ENCODE measurements at regions not wholly inside any gene's neighbourhood (a gene's known extent, or its start where the extent isn't known, plus 50 kb on each side); places are given as distances from the start of the nearest gene placed in this dataset.

DNA sequence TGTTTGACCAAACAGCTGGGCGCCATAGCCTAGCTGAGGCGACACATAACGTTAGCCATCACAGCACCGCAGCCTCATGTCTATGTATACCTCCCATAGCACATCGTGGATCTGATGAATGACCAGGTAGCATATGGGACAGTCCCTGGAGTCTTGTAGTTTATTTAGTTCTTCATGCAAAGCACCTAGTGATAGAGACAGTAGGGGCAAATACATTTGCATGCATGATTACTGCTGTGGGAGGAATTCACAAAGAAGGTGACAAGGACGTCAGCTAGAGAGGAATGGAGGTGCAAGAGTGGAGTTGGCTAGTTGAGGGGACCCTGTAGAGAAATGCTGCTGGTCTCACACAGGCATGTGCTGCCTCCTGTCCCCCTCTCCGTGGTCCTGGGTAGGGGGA, 478.9 kb upstream of the HS6ST1 start:
- intact Hi-C loops (cut with micrococcal nuclease; ENCODE audit: unreplicated experiment), result no loop called here
- no peaks in the 10 kb centered on the region for H3K36me3 ChIP-seq (ENCODE audit: low read depth)
- no peaks in the 10 kb centered on the region for H3K4me1 ChIP-seq (replicated peaks; ENCODE audit: insufficient read depth)
- ChIA-PET CTCF (no interaction called here), POLR2A (ENCODE audit: unreplicated experiment) (no interaction called here)
- H3K79me2 ChIP-seq (ENCODE audit: low read depth), result no peaks in the 10 kb centered on the region
- no peak for DNase-seq
- peaks cover 46% of the 10 kb centered on the region for H3K27me3 ChIP-seq (ENCODE audit: insufficient read depth, low read depth)
- H2AFZ ChIP-seq, result no peak overlapping the region
- no peak overlapping the region for H3K4me3 ChIP-seq
- no TSS peak for BruUV-seq (replicated peaks)
- no peaks in the 10 kb centered on the region for H4K20me1 ChIP-seq (ENCODE audit: insufficient read depth)
- no peak for TF ChIP-seq EZH2 (IDR thresholded peaks at IDR 0.05; ENCODE audit: low read depth)
- TF ChIP-seq, protein P1, sequence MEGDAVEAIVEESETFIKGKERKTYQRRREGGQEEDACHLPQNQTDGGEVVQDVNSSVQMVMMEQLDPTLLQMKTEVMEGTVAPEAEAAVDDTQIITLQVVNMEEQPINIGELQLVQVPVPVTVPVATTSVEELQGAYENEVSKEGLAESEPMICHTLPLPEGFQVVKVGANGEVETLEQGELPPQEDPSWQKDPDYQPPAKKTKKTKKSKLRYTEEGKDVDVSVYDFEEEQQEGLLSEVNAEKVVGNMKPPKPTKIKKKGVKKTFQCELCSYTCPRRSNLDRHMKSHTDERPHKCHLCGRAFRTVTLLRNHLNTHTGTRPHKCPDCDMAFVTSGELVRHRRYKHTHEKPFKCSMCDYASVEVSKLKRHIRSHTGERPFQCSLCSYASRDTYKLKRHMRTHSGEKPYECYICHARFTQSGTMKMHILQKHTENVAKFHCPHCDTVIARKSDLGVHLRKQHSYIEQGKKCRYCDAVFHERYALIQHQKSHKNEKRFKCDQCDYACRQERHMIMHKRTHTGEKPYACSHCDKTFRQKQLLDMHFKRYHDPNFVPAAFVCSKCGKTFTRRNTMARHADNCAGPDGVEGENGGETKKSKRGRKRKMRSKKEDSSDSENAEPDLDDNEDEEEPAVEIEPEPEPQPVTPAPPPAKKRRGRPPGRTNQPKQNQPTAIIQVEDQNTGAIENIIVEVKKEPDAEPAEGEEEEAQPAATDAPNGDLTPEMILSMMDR (conservative IDR thresholded peaks at IDR 0.05), result no peak
- H3K9me2 ChIP-seq (ENCODE audit: insufficient read depth), result no peaks in the 10 kb centered on the region
- no peak overlapping the region for H3K4me2 ChIP-seq
- H3K27ac ChIP-seq, result no peak overlapping the region
- H3K9me3 ChIP-seq (ENCODE audit: insufficient read depth, low read depth), result no peaks in the 10 kb centered on the region
- no peaks in the 10 kb centered on the region for H3F3A ChIP-seq (ENCODE audit: insufficient read depth, low read depth)

GRCh38 chr2:128797937-128798336, 479.3 kb upstream of the HS6ST1 start:
- Histone ChIP-seq H3F3A (ENCODE audit: insufficient read depth, low read depth) (no peaks in the 10 kb centered on the region), H3K9me2 (ENCODE audit: insufficient read depth) (no peaks in the 10 kb centered on the region), H3K27me3 (ENCODE audit: insufficient read depth, low read depth) (peaks cover 46% of the 10 kb centered on the region), H3K9me3 (ENCODE audit: insufficient read depth, low read depth) (no peaks in the 10 kb centered on the region), H3K79me2 (ENCODE audit: low read depth) (no peaks in the 10 kb centered on the region), H4K20me1 (ENCODE audit: insufficient read depth) (no peaks in the 10 kb centered on the region), H3K4me1 (replicated peaks; ENCODE audit: insufficient read depth) (no peaks in the 10 kb centered on the region), H2AFZ (no peak overlapping the region), H3K4me2 (no peak overlapping the region), H3K36me3 (ENCODE audit: low read depth) (no peaks in the 10 kb centered on the region), H3K27ac (no peak overlapping the region), H3K4me3 (no peak overlapping the region)
- ChIA-PET POLR2A (ENCODE audit: unreplicated experiment) (no interaction called here), CTCF (no interaction called here)
- no TSS peak for BruUV-seq (replicated peaks)
- intact Hi-C loops (cut with micrococcal nuclease; ENCODE audit: unreplicated experiment), result no loop called here
- DNase-seq, result no peak
- no peak for TF ChIP-seq EZH2 (IDR thresholded peaks at IDR 0.05; ENCODE audit: low read depth)
- TF ChIP-seq, protein P1 (conservative IDR thresholded peaks at IDR 0.05), result no peak

- TF ChIP-seq, protein P1 (conservative IDR thresholded peaks at IDR 0.05), result no peak
- no peak for TF ChIP-seq EZH2 (IDR thresholded peaks at IDR 0.05; ENCODE audit: low read depth)
- DNase-seq, result no peak
- BruUV-seq (replicated peaks), result no TSS peak
- Histone ChIP-seq H3K4me3 (no peak overlapping the region), H3K36me3 (ENCODE audit: low read depth) (no peaks in the 10 kb centered on the region), H3K27me3 (ENCODE audit: insufficient read depth, low read depth) (peaks cover 51% of the 10 kb centered on the region), H4K20me1 (ENCODE audit: insufficient read depth) (no peaks in the 10 kb centered on the region), H3F3A (ENCODE audit: insufficient read depth, low read depth) (no peaks in the 10 kb centered on the region), H3K4me2 (no peak overlapping the region), H3K9me2 (ENCODE audit: insufficient read depth) (no peaks in the 10 kb centered on the region), H3K9me3 (ENCODE audit: insufficient read depth, low read depth) (no peaks in the 10 kb centered on the region), H2AFZ (no peak overlapping the region), H3K4me1 (replicated peaks; ENCODE audit: insufficient read depth) (no peaks in the 10 kb centered on the region), H3K79me2 (ENCODE audit: low read depth) (no peaks in the 10 kb centered on the region), H3K27ac (no peak overlapping the region)
- ChIA-PET POLR2A (ENCODE audit: unreplicated experiment) (no interaction called here), CTCF (no interaction called here)
- intact Hi-C loops (cut with micrococcal nuclease; ENCODE audit: unreplicated experiment), result no loop called here
Measured at GRCh38 chr2:128798502-128799283, 480.0 kb upstream of the HS6ST1 start.
